GM19043 (cell line): ENCODE measurements at regions not wholly inside any gene's neighbourhood (a gene's known extent, or its start where the extent isn't known, plus 50 kb on each side); places are given as distances from the start of the nearest gene placed in this dataset.
"Not testable (repeated sequence)": the region's sequence is repeated elsewhere in the genome, so short reads cannot be mapped to it uniquely, and the experiment has no call there.

Source experiments
- ATAC-seq: cut with Tn5 transposase; IDR thresholded peaks from one replicate; pipeline ENCODE4 v1.9.1; 2021; ENCODE audit warnings: low read depth; ENCODE audit not compliant: unreplicated experiment

- no peak for ATAC-seq
These were observed 778.0 kb upstream of the NECTIN3 start for GRCh38 chr3:110293660-110294059.

- no peak for ATAC-seq
These were observed 774.7 kb upstream of the NECTIN3 start for GRCh38 chr3:110296885-110297284.

- no peak for ATAC-seq
These were observed 769.8 kb upstream of the NECTIN3 start for GRCh38 chr3:110301781-110302180.

- ATAC-seq: no peak
These were observed 764.4 kb upstream of the NECTIN3 start for GRCh38 chr3:110307065-110307809.

- ATAC-seq: no peak
These were observed 760.1 kb upstream of the NECTIN3 start for GRCh38 chr3:110311541-110311940.

GRCh38 chr3:110314512-110315114 is 757.0 kb upstream of the NECTIN3 start:
- peak; percentile 83 for ATAC-seq

GRCh38 chr3:110318108-110318507 is 753.5 kb upstream of the NECTIN3 start:
- ATAC-seq: no peak

GRCh38 chr3:110323349-110323748 is 748.3 kb upstream of the NECTIN3 start:
- no peak for ATAC-seq

GRCh38 chr3:110324171-110324705 is 747.4 kb upstream of the NECTIN3 start:
- no peak for ATAC-seq

- ATAC-seq: no peak
These were observed 743.7 kb upstream of the NECTIN3 start for GRCh38 chr3:110327870-110328269.

GRCh38 chr3:110331562-110331961 is 740.1 kb upstream of the NECTIN3 start:
- not testable (repeated sequence) for ATAC-seq

- no peak for ATAC-seq
These were observed 739.0 kb upstream of the NECTIN3 start for GRCh38 chr3:110332629-110333028.

GRCh38 chr3:110341047-110341446 is 730.6 kb upstream of the NECTIN3 start:
- no peak for ATAC-seq

- ATAC-seq: no peak
These were observed 728.2 kb upstream of the NECTIN3 start for GRCh38 chr3:110343376-110343775.

- peak; percentile 79 for ATAC-seq
These were observed 727.7 kb upstream of the NECTIN3 start for GRCh38 chr3:110343945-110344344.

GRCh38 chr3:110344487-110344886 is 727.1 kb upstream of the NECTIN3 start:
- no peak for ATAC-seq

- ATAC-seq: peak; percentile 41
These were observed 726.5 kb upstream of the NECTIN3 start for GRCh38 chr3:110344897-110345767.

GRCh38 chr3:110349295-110349694 is 722.3 kb upstream of the NECTIN3 start:
- no peak for ATAC-seq

- ATAC-seq: no peak
These were observed 718.6 kb upstream of the NECTIN3 start for GRCh38 chr3:110352841-110353604.

- no peak for ATAC-seq
These were observed 708.9 kb upstream of the NECTIN3 start for GRCh38 chr3:110362751-110363150.
